Spleen (tissue), 7 donors: ENCODE measurements at regions not wholly inside any gene's neighbourhood (a gene's known extent, or its start where the extent isn't known, plus 50 kb on each side); places are given as distances from the start of the nearest gene placed in this dataset.

Experiments used
- POLR2A ChIP-seq, 3 donors: fragments of 450-650 bp; IDR thresholded peaks; one replicate each; pipeline ENCODE4 v1.5.1; 2017; ENCODE audit warnings: antibody characterized with exemption in 3 of 3, mild to moderate bottlenecking in 1 of 3
- POLR2AphosphoS5 ChIP-seq, 3 donors: sonication (generic); formaldehyde crosslinking; IDR thresholded peaks; one replicate each; pipeline ENCODE4 v1.5.1; 2017; ENCODE audit warnings: antibody characterized with exemption in 3 of 3
- TF ChIP-seq, protein P1 (sequence below), 11 experiments: fragments of 200-600 bp in 7 of 11; fragments of 450-650 bp in 4 of 11; sonication (generic) in 4 of 11; IDR thresholded peaks in 8 of 11; conservative IDR thresholded peaks in 3 of 11; 1 replicate in 7 of 11; 2 replicates in 4 of 11; pipeline versions ENCODE4 v1.4.0 to v1.8.0; 2016 to 2021; ENCODE audit warnings: antibody characterized with exemption in 11 of 11, inconsistent platforms in 4 of 11, mild to moderate bottlenecking in 1 of 11
- donor health status: DM: no; HTN: no; CAD: no; lungs with moderate emphysema.
- donor health status: DM: no; HTN: no; CAD: no.
- donor health status: DM: no; HTN: no; CAD: no.

DNA sequence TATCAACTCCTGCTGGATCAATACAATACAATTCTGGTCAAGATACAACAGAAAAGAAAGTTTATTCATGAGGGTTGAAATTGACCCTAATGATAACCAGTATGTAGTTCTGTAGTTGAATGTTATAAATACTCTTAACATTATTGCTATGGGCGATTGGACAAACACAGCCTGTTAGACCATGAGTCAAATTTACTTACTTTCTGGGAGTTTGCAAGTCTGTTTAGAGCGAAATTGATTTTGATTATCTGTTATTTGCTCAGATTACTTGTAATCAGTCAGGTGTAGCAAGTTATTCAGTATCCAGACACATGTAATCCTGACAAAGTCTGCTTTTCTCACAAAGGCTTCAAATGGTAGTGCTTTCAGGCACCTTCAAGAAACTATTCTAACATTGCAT, 216.6 kb upstream of the B3GALT2 start:
- TF ChIP-seq, protein P1, sequence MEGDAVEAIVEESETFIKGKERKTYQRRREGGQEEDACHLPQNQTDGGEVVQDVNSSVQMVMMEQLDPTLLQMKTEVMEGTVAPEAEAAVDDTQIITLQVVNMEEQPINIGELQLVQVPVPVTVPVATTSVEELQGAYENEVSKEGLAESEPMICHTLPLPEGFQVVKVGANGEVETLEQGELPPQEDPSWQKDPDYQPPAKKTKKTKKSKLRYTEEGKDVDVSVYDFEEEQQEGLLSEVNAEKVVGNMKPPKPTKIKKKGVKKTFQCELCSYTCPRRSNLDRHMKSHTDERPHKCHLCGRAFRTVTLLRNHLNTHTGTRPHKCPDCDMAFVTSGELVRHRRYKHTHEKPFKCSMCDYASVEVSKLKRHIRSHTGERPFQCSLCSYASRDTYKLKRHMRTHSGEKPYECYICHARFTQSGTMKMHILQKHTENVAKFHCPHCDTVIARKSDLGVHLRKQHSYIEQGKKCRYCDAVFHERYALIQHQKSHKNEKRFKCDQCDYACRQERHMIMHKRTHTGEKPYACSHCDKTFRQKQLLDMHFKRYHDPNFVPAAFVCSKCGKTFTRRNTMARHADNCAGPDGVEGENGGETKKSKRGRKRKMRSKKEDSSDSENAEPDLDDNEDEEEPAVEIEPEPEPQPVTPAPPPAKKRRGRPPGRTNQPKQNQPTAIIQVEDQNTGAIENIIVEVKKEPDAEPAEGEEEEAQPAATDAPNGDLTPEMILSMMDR (IDR thresholded peaks at IDR 0.05 in 8 of 11, conservative IDR thresholded peaks at IDR 0.05 in 3 of 11), result no peak
- TF ChIP-seq POLR2A (IDR thresholded peaks at IDR 0.05) (no peak), POLR2AphosphoS5 (IDR thresholded peaks at IDR 0.05) (no peak)
